Activated CD4-positive, alpha-beta T cell treated with anti-CD3 and anti-CD28 coated beads for 4 hours (primary cell): ENCODE measurements at regions not wholly inside any gene's neighbourhood (a gene's known extent, or its start where the extent isn't known, plus 50 kb on each side); places are given as distances from the start of the nearest gene placed in this dataset.

Source experiments
- DNase-seq, 2 donors: peaks; one replicate each; pipeline ENCODE4 v3.0.0-alpha.2; 2020

- no peak for DNase-seq
Measured at GRCh38 chr18:5632041-5632440, 88.2 kb upstream of the EPB41L3 start.

- no peak for DNase-seq
Measured at GRCh38 chr18:5630900-5631413, 87.2 kb upstream of the EPB41L3 start.

GRCh38 chr18:5630057-5630899 is 86.5 kb upstream of the EPB41L3 start:
- DNase-seq, result peak in 1 of 2 donors; percentile 18

DNA sequence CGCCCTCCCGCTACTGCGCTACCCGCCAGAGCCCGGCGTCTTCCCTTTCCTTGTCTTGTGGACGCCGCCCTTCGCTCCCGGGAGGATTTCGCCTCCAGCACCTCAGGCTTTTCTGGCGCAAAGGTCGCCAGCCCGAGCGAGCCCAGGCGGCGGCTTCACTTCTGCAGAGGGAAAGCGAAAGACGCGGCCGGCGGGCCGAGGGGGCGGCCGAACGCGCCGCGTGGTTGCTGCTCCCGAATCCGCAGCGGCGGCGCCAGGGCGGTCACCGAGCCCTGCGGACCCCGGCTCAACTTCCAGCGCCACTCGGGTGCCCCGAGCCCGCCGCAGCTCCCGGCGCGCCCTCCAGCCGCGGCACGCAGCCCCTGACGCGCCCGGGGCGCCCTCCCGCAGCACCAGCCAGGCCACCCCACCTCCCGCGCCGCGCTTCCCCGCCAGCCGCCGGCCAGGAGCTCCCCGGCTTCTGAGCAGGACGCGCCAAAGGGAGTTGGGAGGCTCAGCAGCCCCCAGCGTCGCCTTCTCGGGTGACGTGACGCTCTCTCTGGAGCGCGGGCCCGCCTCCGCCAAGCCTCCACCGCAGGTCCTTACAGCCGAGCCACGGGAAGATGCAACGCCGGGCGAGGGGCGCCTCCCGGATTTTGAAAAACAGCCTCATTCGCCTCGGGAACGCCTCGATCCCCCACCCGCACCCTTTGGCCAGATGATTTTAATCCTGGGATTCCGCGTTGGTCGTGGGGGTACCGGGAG is 84.9 kb upstream of the EPB41L3 start:
- DNase-seq, result peak in 1 of 2 donors; percentile 0

DNA sequence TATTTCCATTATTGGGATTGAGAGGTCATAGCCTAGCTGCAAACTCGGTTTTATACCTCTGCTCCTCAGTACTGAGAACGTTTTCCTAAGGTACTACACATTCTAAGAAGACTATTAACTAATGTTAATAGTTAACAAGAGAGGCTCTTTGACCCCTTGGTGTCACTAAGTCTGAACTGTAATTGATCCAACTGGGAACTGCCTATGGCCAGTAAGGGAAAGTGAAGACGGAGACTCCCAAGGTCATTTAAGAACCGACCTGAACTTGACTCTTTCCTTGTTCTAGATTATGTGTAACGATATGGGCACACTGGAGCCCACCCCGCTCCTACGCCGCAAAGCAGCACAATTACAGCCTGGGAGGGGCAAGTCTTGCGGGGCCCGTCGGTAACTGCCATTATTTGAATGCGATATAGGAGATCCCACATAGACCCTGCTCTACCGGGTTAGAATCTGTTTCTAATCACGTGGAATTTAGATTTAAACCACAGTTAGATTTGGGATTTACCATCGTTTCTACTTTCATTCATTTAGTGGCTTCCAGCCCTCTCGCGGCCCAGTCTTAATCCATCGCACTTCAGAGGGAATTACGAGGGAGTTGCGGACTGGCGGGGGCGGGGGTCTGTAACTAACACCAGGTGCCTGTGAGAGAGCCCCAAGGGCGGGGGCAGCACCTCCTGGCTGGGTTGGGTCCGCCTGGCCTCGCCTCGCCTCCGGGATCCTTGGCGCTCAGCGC is 84.1 kb upstream of the EPB41L3 start:
- no peak for DNase-seq

- DNase-seq, result no peak
Measured at GRCh38 chr18:5626130-5626880, 82.5 kb upstream of the EPB41L3 start.

- no peak for DNase-seq
Measured at GRCh38 chr18:5625076-5625475, 81.3 kb upstream of the EPB41L3 start.

GRCh38 chr18:5622905-5623304 is 79.1 kb upstream of the EPB41L3 start:
- DNase-seq, result no peak

DNA sequence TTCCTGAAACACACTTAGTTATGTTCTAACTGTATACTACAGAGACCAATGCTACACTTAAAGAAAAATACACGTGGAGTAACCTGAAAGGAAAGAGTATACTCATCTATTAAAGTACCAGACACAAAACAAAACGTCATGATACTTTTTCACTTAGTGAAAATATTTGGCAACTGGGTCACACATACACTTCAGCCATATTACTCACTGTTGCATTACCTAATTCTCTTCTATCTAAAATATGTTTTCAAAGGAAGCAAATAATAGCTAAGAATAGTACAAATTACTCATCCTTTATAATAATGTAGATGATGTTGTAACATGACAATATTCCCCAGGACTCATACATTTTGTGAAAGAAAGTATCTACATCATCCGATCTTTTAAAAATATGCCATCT is 76.5 kb upstream of the EPB41L3 start:
- no peak for DNase-seq

GRCh38 chr18:5619376-5619775 is 75.6 kb upstream of the EPB41L3 start:
- DNase-seq, result no peak

- no peak for DNase-seq
Measured at GRCh38 chr18:5618047-5618688, 74.4 kb upstream of the EPB41L3 start.

GRCh38 chr18:5611221-5611620 is 67.4 kb upstream of the EPB41L3 start:
- DNase-seq, result no peak

DNA sequence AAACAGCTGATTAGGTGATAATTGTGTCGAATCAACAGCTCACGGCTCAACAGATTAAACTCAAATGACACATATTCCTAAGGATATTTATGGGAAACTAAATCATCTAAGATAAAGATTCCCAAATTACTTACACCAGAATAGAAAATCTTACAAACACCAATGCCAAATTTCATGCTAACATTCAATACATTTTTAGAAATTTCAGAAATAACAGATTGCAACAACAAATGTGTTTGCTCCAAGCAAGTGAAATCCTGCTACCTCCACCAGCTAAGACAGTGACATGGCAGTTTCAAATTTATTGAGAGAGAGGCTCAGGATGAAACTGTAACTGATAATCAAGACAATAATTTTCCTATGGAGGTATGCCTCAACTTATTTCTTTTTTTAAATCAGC is 65.0 kb upstream of the EPB41L3 start:
- no peak for DNase-seq

DNA sequence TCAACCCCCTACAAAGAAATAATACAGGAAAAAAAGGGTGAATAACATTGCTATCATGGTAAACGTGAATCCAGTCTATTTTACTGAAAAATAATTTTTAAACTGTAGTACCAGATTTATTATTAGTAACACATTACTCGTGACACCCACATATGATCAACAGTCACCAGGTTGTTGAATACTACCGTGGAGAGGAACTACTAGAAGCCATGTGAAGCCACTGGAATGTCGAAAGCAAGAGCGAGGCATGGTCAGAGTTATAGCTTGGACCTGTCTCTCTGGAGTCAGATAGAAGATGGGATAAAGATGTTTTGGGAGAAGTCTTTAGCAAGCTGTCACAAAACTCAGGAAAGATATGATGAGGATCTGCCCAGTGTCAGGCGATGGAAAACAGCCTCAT is 63.2 kb upstream of the EPB41L3 start:
- no peak for DNase-seq

DNA sequence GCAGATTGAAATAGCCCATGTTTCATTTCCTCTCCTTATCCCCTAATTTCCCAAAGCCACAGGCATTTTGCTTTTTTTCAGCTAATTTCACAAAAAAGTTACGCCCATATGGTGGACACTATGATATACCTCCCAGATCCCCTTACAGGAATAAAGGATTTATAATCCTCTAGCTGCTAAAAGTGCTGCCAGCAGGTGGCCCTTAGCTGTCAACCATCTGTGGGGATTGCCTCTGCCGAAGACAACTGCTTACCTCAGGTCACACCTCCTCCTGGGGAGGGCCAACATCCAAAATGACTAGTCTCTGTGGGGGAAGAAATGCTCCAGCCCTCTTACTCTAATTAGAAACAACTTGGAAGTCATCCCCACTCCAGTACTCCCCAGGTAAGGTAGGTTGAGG is 61.0 kb upstream of the EPB41L3 start:
- no peak for DNase-seq

- DNase-seq, result no peak
Measured at GRCh38 chr18:5603153-5603552, 59.4 kb upstream of the EPB41L3 start.

- DNase-seq, result no peak
Measured at GRCh38 chr18:5601188-5601624, 57.4 kb upstream of the EPB41L3 start.

GRCh38 chr18:5600378-5601071 is 56.7 kb upstream of the EPB41L3 start:
- DNase-seq, result no peak

DNA sequence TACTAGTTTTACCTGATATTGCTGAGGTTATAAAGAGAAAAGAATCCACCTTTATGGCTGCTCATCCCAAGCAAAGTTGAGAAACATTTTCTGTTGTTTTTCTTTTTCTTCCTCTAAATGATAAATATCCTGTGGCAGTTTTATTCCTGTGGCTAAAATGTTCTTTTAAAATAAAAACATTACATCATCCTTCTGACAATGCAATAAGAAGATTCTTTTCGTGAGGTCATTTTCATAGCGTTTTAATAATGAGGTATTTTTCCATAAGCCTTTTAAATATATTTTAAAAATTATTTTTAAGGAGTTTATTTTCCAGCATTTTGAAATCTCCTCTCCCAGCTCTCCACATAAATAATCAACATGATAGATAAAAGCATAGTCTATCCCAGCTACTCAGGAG is 52.8 kb upstream of the EPB41L3 start:
- DNase-seq, result no peak
